Mesothelial cell of epicardium (in vitro differentiated cells): ENCODE measurements at regions not wholly inside any gene's neighbourhood (a gene's known extent, or its start where the extent isn't known, plus 50 kb on each side); places are given as distances from the start of the nearest gene placed in this dataset.
A peak's percentile ranks its signal among the peaks of the same experiment; 100 is the strongest.
"Not testable (repeated sequence)": the region's sequence is repeated elsewhere in the genome, so short reads cannot be mapped to it uniquely, and the experiment has no call there.

Source experiments
- DNase-seq, 2 experiments: peaks; one replicate each; pipeline ENCODE4 v3.0.0; 2021; ENCODE audit warnings: low spot score in 2 of 2; ENCODE audit not compliant: unreplicated experiment in 2 of 2
- H3K27ac Mint-ChIP-seq: 2 replicates; pipeline ENCODE4 v1.8.0; 2021; ENCODE audit warnings: mixed read lengths
- H3K27me3 Mint-ChIP-seq: 2 replicates; pipeline ENCODE4 v1.8.0; 2021; ENCODE audit warnings: low read depth, mixed read lengths
- H3K36me3 Mint-ChIP-seq: 2 replicates; pipeline ENCODE4 v1.8.0; 2021; ENCODE audit warnings: mixed read lengths
- H3K4me1 Mint-ChIP-seq: 2 replicates; pipeline ENCODE4 v1.8.0; 2021; ENCODE audit warnings: mixed read lengths
- H3K4me3 Mint-ChIP-seq: 2 replicates; pipeline ENCODE4 v1.8.0; 2021; ENCODE audit warnings: mild to moderate bottlenecking, moderate library complexity, mixed read lengths
- H3K9me3 Mint-ChIP-seq: 2 replicates; pipeline ENCODE4 v1.8.0; 2021; ENCODE audit warnings: mixed read lengths
- TF ChIP-seq, protein P1 (sequence below): fragments of 200-600 bp; sonication (generic); IDR thresholded peaks from one replicate; pipeline ENCODE4 v1.5.0; 2021; ENCODE audit warnings: antibody characterized with exemption; ENCODE audit not compliant: unreplicated experiment

DNA sequence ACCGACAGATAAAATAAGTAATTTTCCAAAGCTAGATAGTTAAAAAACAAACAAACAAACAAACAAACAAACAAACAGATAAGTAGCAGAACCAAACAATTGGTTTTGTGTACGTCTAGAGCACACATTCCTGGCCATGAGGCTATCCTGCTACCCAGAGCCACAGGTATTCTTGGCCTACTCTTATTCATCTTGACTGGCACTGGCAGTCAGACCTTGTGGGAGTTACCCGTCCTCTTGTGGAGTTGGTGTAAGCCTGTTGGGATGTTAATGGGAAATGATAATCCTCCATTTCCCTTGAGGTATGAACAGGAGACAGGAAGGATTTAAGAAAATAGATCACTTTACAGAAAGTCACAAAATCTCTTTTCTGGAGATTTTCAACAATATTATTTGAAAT is 142.4 kb upstream of the MEOX2 start:
- Mint-ChIP-seq H3K27ac (no peak overlapping the region), H3K4me3 (no peak overlapping the region), H3K36me3 (no peaks in the 10 kb centered on the region), H3K4me1 (peaks cover 1% of the 10 kb centered on the region), H3K27me3 (no peaks in the 10 kb centered on the region), H3K9me3 (no peaks in the 10 kb centered on the region)
- no peak for DNase-seq
- TF ChIP-seq, protein P1, sequence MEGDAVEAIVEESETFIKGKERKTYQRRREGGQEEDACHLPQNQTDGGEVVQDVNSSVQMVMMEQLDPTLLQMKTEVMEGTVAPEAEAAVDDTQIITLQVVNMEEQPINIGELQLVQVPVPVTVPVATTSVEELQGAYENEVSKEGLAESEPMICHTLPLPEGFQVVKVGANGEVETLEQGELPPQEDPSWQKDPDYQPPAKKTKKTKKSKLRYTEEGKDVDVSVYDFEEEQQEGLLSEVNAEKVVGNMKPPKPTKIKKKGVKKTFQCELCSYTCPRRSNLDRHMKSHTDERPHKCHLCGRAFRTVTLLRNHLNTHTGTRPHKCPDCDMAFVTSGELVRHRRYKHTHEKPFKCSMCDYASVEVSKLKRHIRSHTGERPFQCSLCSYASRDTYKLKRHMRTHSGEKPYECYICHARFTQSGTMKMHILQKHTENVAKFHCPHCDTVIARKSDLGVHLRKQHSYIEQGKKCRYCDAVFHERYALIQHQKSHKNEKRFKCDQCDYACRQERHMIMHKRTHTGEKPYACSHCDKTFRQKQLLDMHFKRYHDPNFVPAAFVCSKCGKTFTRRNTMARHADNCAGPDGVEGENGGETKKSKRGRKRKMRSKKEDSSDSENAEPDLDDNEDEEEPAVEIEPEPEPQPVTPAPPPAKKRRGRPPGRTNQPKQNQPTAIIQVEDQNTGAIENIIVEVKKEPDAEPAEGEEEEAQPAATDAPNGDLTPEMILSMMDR: no peak

DNA sequence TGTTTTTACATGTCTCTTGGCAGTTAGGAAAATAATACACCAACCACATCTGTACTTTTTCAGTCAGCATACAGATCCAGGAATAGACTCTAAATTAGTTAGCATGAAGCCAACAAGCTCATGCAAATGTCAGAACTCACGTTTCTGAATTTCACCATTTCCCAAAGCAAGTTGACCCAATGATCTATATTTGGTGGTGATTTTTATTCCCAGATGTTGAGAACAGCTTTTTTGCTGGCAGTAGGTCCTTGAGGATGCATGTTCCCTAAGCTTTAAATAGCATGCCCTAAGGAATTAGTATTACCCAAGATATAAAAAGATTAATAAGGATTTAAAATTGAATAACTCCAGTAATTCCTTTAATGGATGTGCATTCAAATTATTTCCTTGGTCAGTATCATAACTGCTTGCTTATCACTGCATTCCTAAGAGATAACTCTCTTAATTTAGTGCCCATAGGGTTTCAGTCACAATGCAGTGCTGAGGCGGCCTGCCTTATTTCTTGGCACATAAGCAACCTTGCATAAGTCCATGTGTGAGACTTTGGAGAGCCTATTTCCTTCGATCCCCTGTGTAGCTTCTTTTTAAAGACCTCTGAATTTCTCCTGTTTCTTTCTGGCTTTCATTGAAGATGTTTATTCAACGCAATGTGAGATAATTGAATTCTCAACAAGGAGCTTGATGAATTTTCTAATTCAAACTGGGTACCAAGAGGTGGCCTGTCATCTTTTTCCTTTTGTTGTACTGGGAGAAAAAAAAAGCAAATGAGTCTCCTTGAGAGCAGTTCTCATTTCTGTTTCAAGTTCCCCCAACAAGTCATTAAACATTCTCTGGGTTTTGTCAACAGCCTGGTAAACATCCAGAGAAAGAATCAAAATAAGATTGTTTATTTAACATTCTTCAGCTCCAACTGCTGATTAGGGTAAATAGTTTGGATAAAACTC is 135.3 kb upstream of the MEOX2 start:
- Mint-ChIP-seq H3K27me3 (no peaks in the 10 kb centered on the region), H3K9me3 (no peaks in the 10 kb centered on the region), H3K27ac (peak overlapping the region; percentile 59), H3K36me3 (no peaks in the 10 kb centered on the region), H3K4me3 (no peak overlapping the region), H3K4me1 (peaks cover 6% of the 10 kb centered on the region)
- no peak for DNase-seq
- TF ChIP-seq, protein P1: no peak

DNA sequence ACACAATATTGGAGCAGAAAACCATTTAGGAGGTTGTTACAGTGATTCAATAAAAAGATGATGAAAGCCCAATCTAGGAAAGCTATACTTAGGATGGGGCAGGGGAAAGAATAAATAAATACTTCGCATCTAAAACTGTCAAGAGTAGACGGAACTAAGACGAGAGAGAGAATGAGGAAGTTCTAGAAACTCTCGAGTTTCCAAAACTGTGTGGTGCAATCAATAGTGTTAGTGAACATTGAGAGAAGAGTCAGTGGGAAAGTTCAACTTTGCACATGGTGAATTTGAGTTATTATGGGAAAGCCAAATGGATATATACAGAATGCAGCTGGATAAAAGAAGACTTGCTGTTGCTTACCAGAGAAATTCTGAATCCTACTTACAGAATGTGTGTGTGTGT is 133.8 kb upstream of the MEOX2 start:
- TF ChIP-seq, protein P1: no peak
- H3K4me1 Mint-ChIP-seq: peaks cover 6% of the 10 kb centered on the region
- H3K9me3 Mint-ChIP-seq: no peaks in the 10 kb centered on the region
- H3K36me3 Mint-ChIP-seq: no peaks in the 10 kb centered on the region
- H3K27me3 Mint-ChIP-seq: no peaks in the 10 kb centered on the region
- no peak overlapping the region for H3K4me3 Mint-ChIP-seq
- H3K27ac Mint-ChIP-seq: no peak overlapping the region
- DNase-seq: no peak

DNA sequence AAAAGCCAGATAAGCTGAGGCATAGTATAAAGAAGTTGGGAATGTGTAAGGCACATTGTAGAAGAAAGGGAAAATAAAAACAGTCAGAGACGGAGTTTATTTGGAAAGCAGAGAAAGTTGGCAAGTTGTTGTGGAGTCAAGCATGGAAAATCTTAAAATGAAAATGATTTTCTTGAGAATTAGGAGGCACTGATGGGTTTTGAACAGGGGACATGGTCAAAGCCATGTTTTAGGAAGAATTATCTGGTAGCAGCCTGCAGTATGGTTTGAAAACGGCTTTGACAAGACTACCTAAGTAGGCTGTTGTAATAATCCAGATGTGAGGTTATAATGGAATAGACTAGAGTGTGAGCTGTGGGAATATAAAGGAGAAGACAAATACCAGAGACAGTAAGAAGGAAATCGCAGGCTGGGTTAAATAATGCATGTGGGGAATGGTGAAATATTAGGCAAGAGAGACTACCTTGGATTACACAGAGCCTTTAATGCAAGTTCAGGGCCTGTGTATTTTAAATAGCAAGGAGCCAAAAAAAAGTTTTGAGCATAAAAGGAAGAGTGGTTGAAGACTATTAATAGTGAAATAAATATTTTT is 130.4 kb upstream of the MEOX2 start:
- Mint-ChIP-seq H3K4me3 (no peak overlapping the region), H3K4me1 (peaks cover 2% of the 10 kb centered on the region), H3K36me3 (no peaks in the 10 kb centered on the region), H3K27ac (no peak overlapping the region), H3K27me3 (no peaks in the 10 kb centered on the region), H3K9me3 (no peaks in the 10 kb centered on the region)
- no peak for DNase-seq
- TF ChIP-seq, protein P1: no peak

DNA sequence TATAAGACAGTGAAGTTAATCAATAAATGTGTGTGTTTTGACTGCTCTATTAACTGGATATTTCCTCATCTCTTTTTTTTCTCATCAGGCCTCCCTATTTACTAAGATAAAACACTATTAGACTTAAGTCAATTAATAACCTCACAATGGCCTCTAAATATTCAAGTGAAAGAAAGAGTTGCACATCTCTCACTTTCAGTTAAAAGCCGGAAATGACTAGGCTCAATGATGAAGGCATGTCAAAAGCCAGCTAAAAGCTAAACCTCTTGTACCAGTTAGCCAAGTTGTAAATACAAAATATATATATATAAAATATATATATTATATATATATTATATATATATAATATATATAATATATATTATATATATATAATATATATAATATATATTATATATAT is 127.0 kb upstream of the MEOX2 start:
- Mint-ChIP-seq H3K27ac (no peak overlapping the region), H3K4me1 (no peaks in the 10 kb centered on the region), H3K36me3 (no peaks in the 10 kb centered on the region), H3K9me3 (peaks cover 8% of the 10 kb centered on the region), H3K4me3 (no peak overlapping the region), H3K27me3 (no peaks in the 10 kb centered on the region)
- no peak for DNase-seq
- TF ChIP-seq, protein P1: no peak

DNA sequence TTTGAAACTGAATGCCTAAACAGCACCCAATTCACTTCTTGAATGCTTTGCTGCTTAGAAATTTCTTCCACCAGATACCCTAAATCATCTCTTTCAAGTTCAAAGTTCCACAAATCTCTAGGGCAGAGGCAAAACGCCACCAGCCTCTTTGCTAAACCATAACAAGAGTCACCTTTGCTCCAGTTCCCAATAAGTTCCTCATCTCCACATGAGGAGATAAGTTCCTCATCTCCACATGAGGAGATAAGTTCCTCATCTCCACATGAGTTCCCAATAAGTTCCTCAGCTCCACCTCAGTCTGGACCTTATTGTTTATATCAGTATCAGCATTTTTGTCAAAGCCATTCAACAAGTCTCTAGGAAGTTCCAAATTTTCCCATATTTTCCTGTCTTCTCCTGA is 123.9 kb upstream of the MEOX2 start:
- H3K27ac Mint-ChIP-seq, H3K9me3 Mint-ChIP-seq, H3K36me3 Mint-ChIP-seq, H3K27me3 Mint-ChIP-seq, H3K4me1 Mint-ChIP-seq, DNase-seq, H3K4me3 Mint-ChIP-seq: not testable (repeated sequence)

DNA sequence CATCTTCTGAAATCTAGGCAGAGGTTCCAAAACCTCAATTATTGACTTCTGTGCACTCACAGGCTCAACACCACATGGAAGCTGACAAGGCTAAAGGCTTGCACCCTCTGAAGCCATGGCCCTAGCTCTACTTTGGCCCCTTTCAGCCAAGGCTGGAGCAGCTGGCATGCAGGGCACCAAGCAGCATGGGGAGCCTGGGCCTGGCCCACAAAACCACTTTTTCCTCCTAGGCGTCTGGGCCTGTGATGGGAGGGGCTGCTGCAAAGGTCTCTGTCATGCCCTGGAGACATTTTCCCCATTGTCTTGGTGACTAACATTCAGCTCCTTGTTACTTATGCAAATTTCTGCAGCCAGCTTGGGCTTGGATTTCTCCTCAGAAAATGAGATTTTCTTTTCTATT is 123.5 kb upstream of the MEOX2 start:
- H3K27me3 Mint-ChIP-seq, DNase-seq, H3K9me3 Mint-ChIP-seq, H3K4me1 Mint-ChIP-seq, H3K27ac Mint-ChIP-seq, H3K4me3 Mint-ChIP-seq, H3K36me3 Mint-ChIP-seq: not testable (repeated sequence)
